Stimulated activated CD4-positive, alpha-beta T cell treated with anti-CD3 and anti-CD28 coated beads, Interleukin-1b, Interleukin-23, amount 100 ng/mL, for 48 hours (primary cell): ENCODE measurements at regions not wholly inside any gene's neighbourhood (a gene's known extent, or its start where the extent isn't known, plus 50 kb on each side); places are given as distances from the start of the nearest gene placed in this dataset.

Experiments
- DNase-seq: peaks from one replicate; pipeline ENCODE4 v3.0.0-alpha.2; 2020

GRCh38 chrX:39910651-39911050 is 187.1 kb downstream of the BCOR start:
- no peak for DNase-seq

- DNase-seq: no peak
Measured at GRCh38 chrX:39911278-39911897, 186.4 kb downstream of the BCOR start.

DNA sequence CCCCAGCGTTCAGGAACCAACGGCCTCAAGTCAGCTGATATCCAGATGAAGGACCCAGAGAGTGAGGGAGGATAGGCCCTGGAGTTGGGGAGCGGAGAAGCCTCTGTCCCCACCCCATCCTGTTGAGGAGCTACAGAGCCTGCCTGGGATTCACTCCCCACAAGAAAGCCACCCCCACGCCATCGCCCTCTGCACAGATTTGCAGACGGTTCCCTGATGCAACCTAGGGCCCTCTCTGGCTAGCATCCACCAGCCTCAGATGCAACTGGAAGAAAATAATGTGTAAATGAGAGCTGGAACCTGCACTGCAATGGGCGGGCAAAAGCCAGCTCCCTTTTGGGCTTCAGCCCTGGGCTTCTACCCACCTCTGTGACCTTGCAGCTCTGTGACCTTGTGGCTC is 185.6 kb downstream of the BCOR start:
- no peak for DNase-seq

DNA sequence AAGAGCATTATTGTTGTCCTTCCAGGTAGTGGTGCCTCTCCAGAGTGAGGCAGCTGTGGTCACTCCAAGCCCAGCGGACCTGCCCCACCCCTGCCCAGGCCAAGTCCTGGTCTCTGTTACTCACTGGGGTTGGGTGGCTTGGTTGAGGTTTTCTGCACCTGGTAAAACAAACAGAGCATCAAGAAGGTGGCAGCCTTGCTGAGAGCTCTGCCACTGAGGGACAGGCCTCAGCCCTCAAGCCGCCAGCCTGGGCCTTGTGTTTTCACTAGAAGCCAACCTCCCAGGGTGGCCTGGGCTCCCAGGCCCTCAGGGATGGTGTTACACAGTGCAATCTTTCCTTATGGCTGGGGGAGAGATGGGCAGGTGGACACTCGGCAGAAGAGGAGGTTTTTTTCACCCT is 182.7 kb downstream of the BCOR start:
- DNase-seq: no peak

- no peak for DNase-seq
Measured at GRCh38 chrX:39915596-39915995, 182.2 kb downstream of the BCOR start.

- no peak for DNase-seq
Measured at GRCh38 chrX:39921838-39922237, 175.9 kb downstream of the BCOR start.

DNA sequence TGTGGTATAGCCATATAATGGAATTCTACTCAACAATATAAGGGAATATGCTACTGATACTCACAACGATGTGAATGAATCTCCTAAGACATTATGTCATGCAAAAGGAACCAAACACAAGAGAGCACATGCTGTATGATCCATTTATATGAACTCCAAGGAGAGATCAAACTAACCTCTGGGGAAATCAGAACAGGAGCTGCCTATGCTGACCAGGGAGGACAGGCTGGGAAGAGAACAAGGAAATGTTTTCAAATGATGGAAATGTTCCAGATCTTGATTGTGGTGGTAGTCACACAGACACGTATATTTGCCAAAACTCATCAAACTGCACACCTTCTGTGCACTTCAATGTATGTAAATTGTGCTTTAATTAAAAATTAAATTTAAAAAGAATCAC is 175.3 kb downstream of the BCOR start:
- DNase-seq: no peak

GRCh38 chrX:39922926-39923325 is 174.8 kb downstream of the BCOR start:
- no peak for DNase-seq

DNA sequence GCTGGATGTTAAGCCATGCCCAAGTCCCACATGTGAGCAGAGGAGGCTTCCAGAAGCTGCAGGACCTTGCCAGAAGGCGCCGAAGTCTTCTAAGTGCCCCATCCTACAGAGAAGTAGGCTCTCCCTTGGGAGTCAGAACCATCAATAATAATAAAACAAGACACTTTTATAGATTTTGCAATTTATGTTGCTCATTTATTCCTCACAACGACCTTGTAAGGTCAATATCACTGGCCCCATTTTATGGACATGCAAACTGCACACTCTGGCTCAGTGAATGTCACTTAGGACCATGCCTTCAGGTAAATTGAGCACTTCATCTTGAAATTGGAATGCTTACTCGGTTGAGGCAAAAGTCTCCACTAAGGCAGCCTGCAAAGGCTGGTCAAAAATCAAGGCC is 170.4 kb downstream of the BCOR start:
- DNase-seq: no peak

GRCh38 chrX:39928704-39929378 is 168.9 kb downstream of the BCOR start:
- no peak for DNase-seq

DNA sequence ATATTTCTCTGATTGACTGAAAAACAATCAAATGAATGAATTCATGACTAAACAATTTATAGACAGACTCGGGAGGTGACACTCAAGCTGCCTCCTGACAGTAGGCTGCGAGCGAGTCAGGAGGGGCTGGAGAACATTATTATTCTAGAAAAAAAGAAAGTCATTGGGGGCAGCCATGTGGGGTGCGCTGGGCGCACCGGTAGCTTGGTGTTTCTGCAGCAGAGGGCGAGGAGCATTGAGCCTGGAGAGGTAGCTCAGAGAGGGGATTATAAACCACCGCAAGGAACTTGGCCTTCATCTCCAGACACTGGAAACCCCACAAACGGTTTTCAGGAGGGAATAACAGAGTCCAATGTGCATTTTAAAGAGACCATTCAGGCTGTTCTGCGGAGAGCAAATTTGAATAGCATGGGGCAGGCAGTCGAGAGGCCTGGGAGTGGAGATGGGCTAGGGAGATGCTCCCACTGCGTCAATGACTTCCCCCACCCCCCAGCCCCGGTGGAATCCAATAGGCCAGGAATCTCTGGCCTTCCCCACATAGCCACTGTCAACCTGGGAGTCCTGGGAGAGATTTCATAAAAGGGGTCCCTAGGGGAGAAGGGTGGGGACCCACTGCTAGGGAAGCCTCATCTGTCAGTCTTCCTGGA is 168.3 kb downstream of the BCOR start:
- DNase-seq: no peak

- no peak for DNase-seq
Measured at GRCh38 chrX:39930786-39931528, 166.8 kb downstream of the BCOR start.

GRCh38 chrX:39931529-39932282 is 166.1 kb downstream of the BCOR start:
- no peak for DNase-seq

- no peak for DNase-seq
Measured at GRCh38 chrX:39935411-39936064, 162.2 kb downstream of the BCOR start.

DNA sequence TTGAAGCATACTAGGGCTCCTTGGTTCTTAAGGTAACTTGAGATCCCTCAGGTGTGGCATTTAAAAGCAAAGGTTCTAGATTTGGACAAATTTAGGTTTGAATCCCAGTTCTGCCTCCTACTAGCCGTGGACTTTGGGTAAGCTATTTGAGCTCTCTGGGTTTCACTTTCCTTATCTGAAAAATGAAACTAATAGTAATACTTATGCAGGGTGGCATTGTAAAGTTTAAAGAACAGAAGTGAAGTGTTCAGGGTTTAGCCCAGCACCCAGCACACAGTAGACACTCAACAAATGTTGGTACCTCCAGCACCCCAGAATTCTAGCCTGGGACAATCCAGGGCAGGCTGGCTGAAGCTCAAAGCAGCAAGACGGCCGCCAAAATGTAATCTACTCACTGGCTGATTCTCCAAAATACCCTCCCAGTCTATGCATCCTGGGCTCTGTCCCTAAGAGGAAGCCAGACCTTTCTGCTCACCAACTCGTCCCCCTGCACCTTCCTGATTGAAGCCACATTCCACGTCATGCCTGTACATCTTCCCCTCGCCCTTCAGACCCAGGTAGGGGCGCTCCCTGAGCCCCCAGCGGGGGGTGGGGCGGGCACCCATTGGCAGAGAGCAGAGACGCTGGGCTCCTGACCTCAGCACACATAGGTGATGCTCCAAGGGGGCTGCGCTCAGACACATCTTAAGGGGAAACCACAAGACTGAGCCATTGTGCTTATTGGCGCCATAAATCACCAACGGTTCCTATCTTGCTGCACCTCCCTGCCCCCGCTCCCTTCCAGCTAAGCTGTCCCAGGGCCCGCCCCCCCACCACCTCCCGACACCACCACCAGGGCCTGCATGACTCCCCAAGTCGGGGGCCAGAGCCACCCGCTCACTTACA is 160.6 kb downstream of the BCOR start:
- peak; percentile 4 for DNase-seq

- no peak for DNase-seq
Measured at GRCh38 chrX:39938466-39938865, 159.3 kb downstream of the BCOR start.

- no peak for DNase-seq
Measured at GRCh38 chrX:39939678-39940077, 158.1 kb downstream of the BCOR start.

- DNase-seq: no peak
Measured at GRCh38 chrX:39941332-39941920, 156.3 kb downstream of the BCOR start.

- no peak for DNase-seq
Measured at GRCh38 chrX:39944416-39944815, 153.3 kb downstream of the BCOR start.

- no peak for DNase-seq
Measured at GRCh38 chrX:39945709-39946108, 152.0 kb downstream of the BCOR start.

DNA sequence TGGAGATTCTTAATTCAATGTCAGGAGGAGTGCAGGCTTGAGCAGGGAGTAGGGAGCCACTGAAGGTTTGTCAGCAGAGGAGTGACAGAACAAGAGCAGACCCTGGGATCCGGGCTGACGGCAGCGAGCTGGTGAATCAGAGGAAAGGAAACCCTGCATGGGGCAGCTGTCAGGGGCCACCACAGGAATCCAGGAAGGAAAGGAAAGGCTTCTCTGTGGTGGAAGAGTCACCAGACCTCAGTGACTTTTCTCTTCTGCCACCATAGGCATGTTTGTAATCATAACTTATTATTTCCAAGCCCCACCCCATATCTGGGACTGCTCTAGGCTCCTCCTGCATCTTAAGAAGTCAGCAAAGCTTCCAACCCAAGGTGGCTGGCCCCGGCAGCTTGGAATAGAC is 150.9 kb downstream of the BCOR start:
- DNase-seq: no peak
